GM18873 (cell line): ENCODE measurements at regions not wholly inside any gene's neighbourhood (a gene's known extent, or its start where the extent isn't known, plus 50 kb on each side); places are given as distances from the start of the nearest gene placed in this dataset.
"Not testable (repeated sequence)": the region's sequence is repeated elsewhere in the genome, so short reads cannot be mapped to it uniquely, and the experiment has no call there.

Source experiments
- ATAC-seq: cut with Tn5 transposase; IDR thresholded peaks from one replicate; pipeline ENCODE4 v1.9.1; 2021; ENCODE audit warnings: mild to moderate bottlenecking, moderate library complexity, moderate number of reproducible peaks; ENCODE audit not compliant: unreplicated experiment, low FRiP score

- ATAC-seq: no peak
Observed at GRCh38 chr5:109580225-109580624, 109.5 kb upstream of the MAN2A1 start.

GRCh38 chr5:109575506-109575905, 114.2 kb upstream of the MAN2A1 start:
- ATAC-seq: no peak

DNA sequence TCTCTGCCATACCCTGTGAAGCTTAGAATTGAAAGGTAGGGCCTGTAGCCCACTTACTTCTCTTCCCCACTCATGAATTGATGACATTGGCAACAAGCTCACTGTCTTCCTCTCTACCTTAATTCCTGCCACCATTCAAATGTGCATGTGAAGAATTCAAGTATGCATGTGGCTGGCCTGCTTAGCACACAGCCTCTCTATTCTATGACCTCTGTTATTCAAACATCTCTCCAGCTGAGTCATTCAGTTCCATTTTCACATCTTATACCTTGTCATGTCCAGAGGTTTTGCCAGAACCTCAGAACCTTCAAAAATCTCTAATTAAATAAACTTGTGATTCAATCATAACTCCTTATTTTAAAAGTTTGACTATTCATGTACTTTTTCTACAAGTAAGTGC, 114.7 kb upstream of the MAN2A1 start:
- no peak for ATAC-seq

DNA sequence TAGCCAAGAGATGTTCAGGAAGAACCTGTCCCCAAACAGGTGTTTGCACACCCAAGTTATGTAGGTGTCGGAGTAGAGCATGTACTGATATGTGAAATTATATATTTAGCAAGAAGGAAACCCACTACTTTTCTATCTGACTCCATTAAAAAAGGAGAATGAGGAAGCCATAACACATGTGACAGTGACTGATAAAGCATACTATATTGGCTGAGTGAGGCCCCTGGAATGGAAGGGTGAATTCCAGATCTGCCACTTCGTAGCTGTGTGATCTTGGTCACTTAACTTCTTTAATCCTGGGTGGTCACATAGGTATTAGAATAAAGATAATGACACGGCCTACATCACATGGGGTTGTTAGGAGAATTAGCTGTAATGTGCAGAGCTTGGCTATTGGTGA, 116.0 kb upstream of the MAN2A1 start:
- ATAC-seq: no peak

- no peak for ATAC-seq
Observed at GRCh38 chr5:109573256-109573655, 116.5 kb upstream of the MAN2A1 start.

GRCh38 chr5:109571785-109572184, 117.9 kb upstream of the MAN2A1 start:
- no peak for ATAC-seq

GRCh38 chr5:109570362-109570874, 119.3 kb upstream of the MAN2A1 start:
- no peak for ATAC-seq

- ATAC-seq: no peak
Observed at GRCh38 chr5:109567374-109568044, 122.2 kb upstream of the MAN2A1 start.

GRCh38 chr5:109566361-109566760, 123.4 kb upstream of the MAN2A1 start:
- ATAC-seq: no peak

DNA sequence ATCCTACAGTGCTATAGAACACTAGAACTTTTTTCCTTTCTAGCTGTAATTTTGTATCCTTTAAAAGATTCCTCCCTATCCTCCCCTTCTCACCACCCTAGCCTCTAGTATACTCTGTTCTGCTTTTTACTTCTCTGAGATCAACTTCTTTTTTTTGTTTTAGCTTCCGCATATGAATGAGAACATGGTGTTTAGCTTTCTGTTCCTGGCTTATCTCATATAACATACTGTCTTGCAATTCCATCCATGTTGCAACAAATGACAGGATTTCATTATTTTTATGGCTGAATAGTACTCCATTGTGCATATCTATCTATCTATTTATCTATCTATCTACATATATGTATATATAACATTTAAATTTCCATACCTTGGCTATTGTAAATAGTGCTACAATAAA, 126.0 kb upstream of the MAN2A1 start:
- ATAC-seq: no peak

DNA sequence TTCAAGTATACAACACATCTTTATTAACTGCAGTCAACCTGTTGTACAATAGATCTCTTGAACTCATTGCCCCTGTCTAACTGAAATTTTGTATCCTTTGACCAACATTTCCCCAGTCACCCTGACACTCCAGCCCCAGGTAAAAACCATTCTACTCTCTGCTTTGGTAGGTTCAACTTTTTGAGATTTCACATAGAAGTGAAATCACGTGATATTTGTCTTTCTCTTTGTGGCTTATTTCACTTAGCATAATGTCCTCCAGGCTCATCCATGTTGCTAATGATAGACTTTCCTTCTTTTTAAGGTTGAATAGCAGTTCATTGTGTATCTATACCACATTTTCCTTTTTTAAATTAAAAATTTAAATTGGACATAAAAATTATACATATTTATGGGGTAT, 126.5 kb upstream of the MAN2A1 start:
- ATAC-seq: no peak

GRCh38 chr5:109562441-109562840, 127.3 kb upstream of the MAN2A1 start:
- no peak for ATAC-seq

DNA sequence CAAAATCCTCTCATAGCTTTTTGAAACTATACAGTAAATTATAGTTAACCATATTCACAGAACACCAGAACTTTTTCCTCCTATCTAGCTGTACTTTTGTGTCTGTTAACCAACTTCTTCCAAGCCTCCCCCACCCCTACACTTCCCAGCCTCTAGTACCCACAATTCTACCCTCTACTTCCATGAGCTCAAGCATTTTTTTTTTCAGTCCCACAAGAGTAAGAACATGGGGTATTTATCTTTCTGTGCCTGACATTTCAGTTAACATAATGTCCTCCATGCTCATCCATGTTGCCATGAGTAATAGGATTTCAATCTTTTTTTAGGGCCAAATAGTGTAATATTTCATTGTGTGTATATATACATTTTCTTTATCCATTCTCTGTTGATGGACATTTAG, 128.3 kb upstream of the MAN2A1 start:
- ATAC-seq: no peak

- ATAC-seq: no peak
Observed at GRCh38 chr5:109560554-109560953, 129.2 kb upstream of the MAN2A1 start.

GRCh38 chr5:109558952-109559351, 130.8 kb upstream of the MAN2A1 start:
- no peak for ATAC-seq

- ATAC-seq: no peak
Observed at GRCh38 chr5:109558364-109558763, 131.4 kb upstream of the MAN2A1 start.

- ATAC-seq: no peak
Observed at GRCh38 chr5:109553846-109554245, 135.9 kb upstream of the MAN2A1 start.

DNA sequence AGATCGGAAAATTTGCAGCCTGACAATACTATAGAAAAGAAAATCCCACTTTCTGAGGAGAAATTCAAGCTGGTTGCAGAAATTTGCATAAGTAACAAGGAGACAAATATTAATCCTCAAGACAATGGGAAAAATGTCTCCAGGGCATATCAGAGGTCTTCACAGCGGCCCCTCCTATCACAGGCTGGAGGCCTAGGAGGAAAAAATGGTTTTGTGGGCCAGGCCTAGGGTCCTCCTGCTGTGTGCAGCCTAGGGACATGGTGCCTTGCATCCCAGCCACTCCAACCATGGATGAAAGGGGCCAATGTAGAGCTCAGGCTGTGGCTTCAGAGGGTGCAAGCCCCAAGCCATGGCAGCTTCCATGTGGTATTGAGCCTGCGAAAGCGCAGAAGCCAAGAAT, 138.5 kb upstream of the MAN2A1 start:
- not testable (repeated sequence) for ATAC-seq

GRCh38 chr5:109550077-109550476, 139.7 kb upstream of the MAN2A1 start:
- no peak for ATAC-seq

GRCh38 chr5:109546461-109546860, 136.7 kb upstream of the PJA2 start:
- ATAC-seq: no peak

- not testable (repeated sequence) for ATAC-seq
Observed at GRCh38 chr5:109544873-109545272, 135.1 kb upstream of the PJA2 start.

GRCh38 chr5:109538692-109539091, 128.9 kb upstream of the PJA2 start:
- not testable (repeated sequence) for ATAC-seq

DNA sequence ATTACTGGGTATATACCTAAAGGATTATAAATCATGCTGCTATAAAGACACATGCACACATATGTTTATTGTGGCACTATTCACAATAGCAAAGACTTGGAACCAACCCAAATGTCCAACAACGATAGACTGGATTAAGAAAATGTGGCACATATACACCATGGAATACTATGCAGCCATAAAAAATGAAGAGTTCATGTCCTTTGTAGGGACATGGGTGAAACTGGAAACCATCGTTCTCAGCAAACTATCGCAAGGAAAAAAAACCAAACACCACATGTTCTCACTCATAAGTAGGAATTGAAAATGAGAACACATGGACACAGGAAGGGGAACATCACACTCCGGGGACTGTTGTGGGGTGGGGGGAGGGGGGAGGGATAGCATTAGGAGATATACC, 125.3 kb upstream of the PJA2 start:
- ATAC-seq: not testable (repeated sequence)
